NCI-H1436 treated with DMSO at 0.1 percent for 48 hours (cell line): ENCODE measurements at regions not wholly inside any gene's neighbourhood (a gene's known extent, or its start where the extent isn't known, plus 50 kb on each side); places are given as distances from the start of the nearest gene placed in this dataset.
A peak's percentile ranks its signal among the peaks of the same experiment; 100 is the strongest.
"Not testable (repeated sequence)": the region's sequence is repeated elsewhere in the genome, so short reads cannot be mapped to it uniquely, and the experiment has no call there.

ENCODE experiments used
- DNase-seq: peaks from one replicate; lab custom pipeline; 2025; lab: John Stamatoyannopoulos, UW

DNA sequence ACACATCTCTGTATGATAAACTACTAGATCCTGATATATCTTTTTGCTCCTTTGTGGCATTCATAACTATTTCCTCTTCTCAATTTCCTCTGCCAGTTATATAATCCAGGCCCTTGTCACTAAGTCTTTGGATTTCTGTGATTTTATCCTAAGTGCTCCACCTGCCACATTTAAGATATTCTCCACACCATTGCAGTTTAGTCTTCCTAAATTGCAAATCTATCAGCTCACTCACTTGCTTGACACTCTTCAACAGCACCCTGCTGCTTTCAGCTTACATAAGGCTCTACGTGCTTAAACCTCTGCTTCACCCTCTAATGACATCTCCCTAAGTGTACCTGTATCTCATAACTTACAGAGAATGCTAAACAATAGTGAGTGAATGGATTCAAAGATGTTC, 1032.2 kb upstream of the SEL1L start:
- no peak for DNase-seq

GRCh38 chr14:82587226-82587625, 1053.6 kb upstream of the SEL1L start:
- DNase-seq = no peak

DNA sequence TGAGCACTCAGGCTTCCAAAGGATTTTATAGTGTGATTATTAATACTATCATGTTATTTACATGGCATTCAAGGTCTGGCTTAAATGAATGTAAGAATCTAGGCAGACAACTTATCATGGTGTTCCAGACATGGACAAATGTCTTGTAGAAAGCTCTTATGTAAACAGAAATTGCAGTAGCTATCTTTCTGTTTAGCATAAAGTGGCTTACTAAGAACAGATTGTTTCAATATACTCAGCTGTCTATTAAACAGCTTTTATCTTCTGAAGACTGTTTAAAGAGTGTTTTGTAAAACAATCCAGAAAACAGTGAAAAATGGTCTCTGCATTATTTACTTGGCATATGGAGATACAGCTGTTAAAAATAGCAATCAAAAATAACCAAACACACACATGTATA, 1061.8 kb upstream of the SEL1L start:
- no peak for DNase-seq

GRCh38 chr14:82602794-82603193, 1069.1 kb upstream of the SEL1L start:
- DNase-seq = no peak

DNA sequence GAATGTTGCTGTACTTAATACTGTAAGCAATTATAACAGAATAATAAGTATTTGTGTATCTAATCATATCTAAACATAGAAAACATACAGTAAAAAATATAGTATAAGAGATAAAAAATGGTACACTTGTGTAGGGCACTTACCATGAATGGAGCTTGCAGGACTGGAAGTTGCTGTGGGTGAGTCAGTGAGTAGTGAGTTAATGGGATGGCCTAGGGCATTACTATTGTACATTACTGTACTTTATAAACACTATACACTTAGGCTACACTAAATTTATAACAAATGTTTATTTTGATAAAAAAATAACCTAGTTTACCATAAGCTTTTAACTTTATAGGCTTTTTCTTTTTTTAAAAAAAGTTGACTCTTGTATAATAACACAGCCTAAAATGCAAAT, 1071.2 kb upstream of the SEL1L start:
- DNase-seq = no peak

DNA sequence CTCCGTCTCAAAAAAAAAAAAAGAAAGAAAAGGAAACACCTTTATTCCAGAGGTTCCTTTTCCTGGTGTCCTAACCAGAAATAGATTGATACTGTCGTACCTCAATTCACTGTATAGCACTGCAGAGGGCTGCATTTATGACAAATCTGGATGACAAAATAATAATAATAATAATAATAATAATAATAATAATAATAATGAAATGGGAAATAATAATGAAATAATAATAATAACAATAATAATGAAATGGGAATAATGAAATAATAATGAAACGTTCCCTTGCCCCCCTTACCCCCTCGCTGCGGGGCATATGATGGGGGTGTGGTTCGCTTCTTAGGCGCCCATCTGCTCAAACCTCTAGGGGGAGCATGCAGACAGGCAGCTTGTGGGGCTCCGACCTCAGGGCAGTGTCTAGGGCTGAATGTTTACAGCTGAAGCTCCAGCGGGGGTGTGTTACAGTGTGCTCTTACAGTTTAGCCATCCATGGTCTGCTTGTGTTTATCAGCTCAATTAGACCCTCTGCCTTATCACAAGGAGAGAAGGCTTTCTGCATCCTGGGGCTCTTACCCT, 1088.3 kb upstream of the SEL1L start:
- no peak for DNase-seq

GRCh38 chr14:82626156-82627066, 1092.8 kb upstream of the SEL1L start:
- DNase-seq = no peak

GRCh38 chr14:82635915-82636314, 1102.3 kb upstream of the SEL1L start:
- DNase-seq = no peak

GRCh38 chr14:82636426-82636825, 1102.8 kb upstream of the SEL1L start:
- no peak for DNase-seq

- no peak for DNase-seq
Measured at GRCh38 chr14:82641050-82641540, 1107.4 kb upstream of the SEL1L start.

DNA sequence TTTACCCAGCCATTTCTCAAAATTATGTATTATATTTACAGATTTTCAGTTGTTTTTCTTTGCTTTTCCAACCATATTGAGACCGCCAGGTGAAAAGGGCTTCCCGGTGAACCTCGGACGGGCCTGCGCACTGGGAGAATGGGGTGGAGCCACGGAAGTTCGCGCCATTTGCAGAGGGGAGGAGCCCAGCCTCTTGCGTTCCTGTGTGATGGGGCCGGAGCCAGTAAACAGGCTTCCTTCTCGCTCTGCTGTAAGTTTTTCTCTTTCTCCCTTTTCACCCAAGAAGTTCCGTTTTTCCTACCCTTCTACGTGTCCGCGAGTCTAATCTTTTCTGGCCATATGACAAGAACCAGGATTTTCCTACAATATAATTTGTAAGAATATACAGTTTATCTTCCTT, 1108.8 kb upstream of the SEL1L start:
- peak; percentile 43 for DNase-seq

DNA sequence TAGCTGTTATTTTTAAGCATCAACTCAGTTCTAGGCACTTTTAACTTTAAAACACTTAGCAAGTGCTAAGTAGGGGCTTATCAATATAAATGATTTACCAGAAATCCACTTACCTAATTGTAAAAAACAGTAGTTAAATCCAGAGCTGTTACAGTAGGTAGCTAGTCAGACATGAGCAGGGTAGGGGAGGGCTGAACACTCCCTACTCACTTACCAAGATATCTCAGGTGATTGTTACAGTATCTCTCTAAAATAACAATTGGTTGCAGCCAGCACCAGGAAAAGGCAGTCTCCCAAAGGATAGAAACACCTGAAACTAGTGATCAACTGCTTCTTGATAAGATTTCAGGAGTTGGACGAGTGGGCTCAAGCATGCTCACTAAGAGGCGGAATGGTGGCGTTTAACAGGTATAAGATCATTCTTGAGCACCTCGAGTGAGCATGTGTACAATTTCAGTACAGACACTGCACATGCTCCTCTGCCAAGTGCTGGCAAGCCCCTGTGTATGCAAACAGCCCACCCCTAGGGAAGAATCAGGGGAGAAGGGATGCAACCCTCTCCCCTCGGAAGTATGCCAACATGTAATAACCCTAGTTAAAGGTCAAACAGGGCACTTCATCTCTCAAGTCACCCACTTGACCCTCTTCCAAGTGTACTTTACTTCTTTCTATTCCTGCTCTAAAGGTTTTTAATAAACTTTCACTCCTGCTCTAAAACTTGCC, 1113.6 kb upstream of the SEL1L start:
- DNase-seq = no peak

DNA sequence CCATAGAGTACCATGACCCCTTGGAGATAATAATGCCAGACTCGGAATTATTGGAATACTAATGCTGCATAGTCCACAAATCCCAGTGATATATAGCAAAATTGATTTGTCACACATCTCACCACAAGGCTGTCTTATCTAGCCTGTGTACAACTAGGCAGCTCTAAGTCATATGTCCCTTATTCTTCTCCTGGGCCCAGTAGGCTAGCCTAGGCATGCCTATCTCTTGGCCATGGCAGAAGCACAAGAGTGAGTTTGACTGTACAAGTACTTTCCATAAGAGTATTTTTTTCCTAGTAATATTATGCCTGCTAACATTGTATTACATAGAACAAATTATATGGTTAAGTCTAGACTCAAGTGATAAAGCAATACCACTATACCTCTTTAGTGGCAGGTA, 1122.1 kb upstream of the SEL1L start:
- no peak for DNase-seq

- DNase-seq = no peak
Measured at GRCh38 chr14:82657186-82657675, 1123.6 kb upstream of the SEL1L start.

GRCh38 chr14:82661258-82661657, 1127.6 kb upstream of the SEL1L start:
- DNase-seq = no peak

- no peak for DNase-seq
Measured at GRCh38 chr14:82667006-82667405, 1133.4 kb upstream of the SEL1L start.

GRCh38 chr14:82667501-82667900, 1133.8 kb upstream of the SEL1L start:
- no peak for DNase-seq

DNA sequence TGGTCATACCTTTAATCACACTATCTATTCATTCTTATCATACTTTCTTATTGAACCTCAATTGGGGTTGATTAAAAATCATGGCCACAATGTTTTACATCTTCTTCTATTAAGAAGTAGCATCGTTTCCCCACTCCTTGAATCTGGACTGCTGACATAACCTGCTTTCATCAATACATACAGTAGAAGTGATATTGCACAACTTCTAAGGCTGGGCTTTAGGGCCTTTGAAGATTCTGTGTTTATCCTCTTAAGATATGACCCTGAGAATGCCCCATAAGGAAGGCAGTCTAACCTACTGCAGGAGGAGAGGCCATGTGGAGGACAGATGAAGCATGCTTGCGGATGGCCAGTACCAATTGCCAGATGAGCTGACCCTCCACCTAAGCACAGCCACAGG, 1142.8 kb upstream of the SEL1L start:
- no peak for DNase-seq

DNA sequence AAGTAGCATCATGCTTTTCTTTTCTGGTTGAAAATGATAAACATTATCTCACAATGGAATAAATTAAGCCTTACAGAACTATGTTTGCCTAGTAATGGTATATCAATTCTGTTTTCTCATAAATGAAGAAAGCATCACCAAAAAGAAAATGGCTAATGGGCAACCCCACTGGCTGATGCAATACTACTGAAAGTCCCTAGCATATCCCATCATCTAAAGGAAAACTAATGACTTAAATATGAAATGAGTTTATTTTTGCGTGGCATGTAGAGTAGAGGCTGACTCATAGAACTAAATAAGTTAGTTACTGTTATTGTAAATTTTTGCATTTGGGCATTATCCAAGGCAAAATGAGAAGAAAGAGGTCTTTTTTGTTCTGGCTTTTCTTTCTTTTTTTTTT, 1156.3 kb upstream of the SEL1L start:
- no peak for DNase-seq

GRCh38 chr14:82691191-82691590, 1157.5 kb upstream of the SEL1L start:
- not testable (repeated sequence) for DNase-seq

GRCh38 chr14:82694820-82695219, 1161.2 kb upstream of the SEL1L start:
- DNase-seq = no peak

DNA sequence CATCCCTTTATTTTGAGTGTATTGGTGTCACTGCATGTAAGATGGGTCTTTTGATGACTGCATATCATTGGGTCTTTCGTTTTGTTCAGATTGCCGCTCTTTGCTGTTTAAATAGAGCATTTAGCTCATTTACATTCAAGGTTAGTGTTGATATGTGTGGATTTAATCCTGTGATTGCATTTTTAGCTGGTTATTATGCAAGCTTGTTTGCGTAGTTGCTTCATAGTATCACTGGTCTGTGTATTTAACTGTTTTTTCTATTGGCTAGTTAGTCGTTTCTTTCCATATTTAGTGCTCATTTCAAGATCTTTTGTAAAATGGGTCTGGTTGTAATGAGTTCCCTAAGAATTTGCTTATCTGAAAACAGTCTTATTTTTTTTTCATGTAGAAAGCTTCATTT, 1170.6 kb upstream of the SEL1L start:
- no peak for DNase-seq
